ENCODE measurements at regions not wholly inside any gene's neighbourhood (a gene's known extent, or its start where the extent isn't known, plus 50 kb on each side); places are given as distances from the start of the nearest gene placed in this dataset.
"Not testable (repeated sequence)": the region's sequence is repeated elsewhere in the genome, so short reads cannot be mapped to it uniquely, and the experiment has no call there.

GRCh38 chr3:161637559-161637958, 141.0 kb downstream of the OTOL1 start:
- no peaks in the 10 kb centered on the region for H3K4me1 ChIP-seq (ENCODE audit: insufficient read depth, low read length)
- H3K4me3 Mint-ChIP-seq = no peak overlapping the region
- H3K36me3 ChIP-seq (ENCODE audit: insufficient read depth, low read length) = no peaks in the 10 kb centered on the region
- no peak overlapping the region for H3K27ac ChIP-seq (ENCODE audit: low read depth in 1 of 2, low read length in 2 of 2)
- H3K4me3 ChIP-seq (ENCODE audit: low read length) = no peak overlapping the region
- DNase-seq (no peak), ATAC-seq (ENCODE audit: poor library complexity) (no peak)
- ChIA-PET POLR2A (no interaction called here), CTCF (no interaction called here)
- H3K9me3 ChIP-seq (ENCODE audit: control insufficient read depth in 1 of 2, insufficient read depth in 1 of 2, low read length in 2 of 2) = no peaks in the 10 kb centered on the region
- TF ChIP-seq, protein P1, sequence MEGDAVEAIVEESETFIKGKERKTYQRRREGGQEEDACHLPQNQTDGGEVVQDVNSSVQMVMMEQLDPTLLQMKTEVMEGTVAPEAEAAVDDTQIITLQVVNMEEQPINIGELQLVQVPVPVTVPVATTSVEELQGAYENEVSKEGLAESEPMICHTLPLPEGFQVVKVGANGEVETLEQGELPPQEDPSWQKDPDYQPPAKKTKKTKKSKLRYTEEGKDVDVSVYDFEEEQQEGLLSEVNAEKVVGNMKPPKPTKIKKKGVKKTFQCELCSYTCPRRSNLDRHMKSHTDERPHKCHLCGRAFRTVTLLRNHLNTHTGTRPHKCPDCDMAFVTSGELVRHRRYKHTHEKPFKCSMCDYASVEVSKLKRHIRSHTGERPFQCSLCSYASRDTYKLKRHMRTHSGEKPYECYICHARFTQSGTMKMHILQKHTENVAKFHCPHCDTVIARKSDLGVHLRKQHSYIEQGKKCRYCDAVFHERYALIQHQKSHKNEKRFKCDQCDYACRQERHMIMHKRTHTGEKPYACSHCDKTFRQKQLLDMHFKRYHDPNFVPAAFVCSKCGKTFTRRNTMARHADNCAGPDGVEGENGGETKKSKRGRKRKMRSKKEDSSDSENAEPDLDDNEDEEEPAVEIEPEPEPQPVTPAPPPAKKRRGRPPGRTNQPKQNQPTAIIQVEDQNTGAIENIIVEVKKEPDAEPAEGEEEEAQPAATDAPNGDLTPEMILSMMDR (IDR thresholded peaks at IDR 0.05) = no peak
- no peaks in the 10 kb centered on the region for H3K27me3 ChIP-seq (ENCODE audit: control insufficient read depth in 1 of 2, insufficient read depth in 2 of 2, low read length in 2 of 2)
- H3K36me3 Mint-ChIP-seq (ENCODE audit: low read depth) = no peaks in the 10 kb centered on the region
- H3K27me3 Mint-ChIP-seq = no peaks in the 10 kb centered on the region
- H3K9me3 Mint-ChIP-seq = peaks cover 3% of the 10 kb centered on the region
- intact Hi-C loops (cut with DNase I, micrococcal nuclease) = no loop called here
- H3K27ac Mint-ChIP-seq = no peak overlapping the region
- no peaks in the 10 kb centered on the region for H3K4me1 Mint-ChIP-seq (ENCODE audit: low read depth)

- H3K4me1 ChIP-seq (ENCODE audit: insufficient read depth, low read length); H3K27me3 Mint-ChIP-seq; H3K4me3 ChIP-seq (ENCODE audit: low read length); H3K9me3 Mint-ChIP-seq; H3K27me3 ChIP-seq (ENCODE audit: control insufficient read depth in 1 of 2, insufficient read depth in 2 of 2, low read length in 2 of 2); H3K4me3 Mint-ChIP-seq; intact Hi-C loops (cut with DNase I, micrococcal nuclease); H3K36me3 Mint-ChIP-seq (ENCODE audit: low read depth); H3K36me3 ChIP-seq (ENCODE audit: insufficient read depth, low read length); H3K27ac Mint-ChIP-seq; POLR2A ChIA-PET; CTCF ChIA-PET; H3K9me3 ChIP-seq (ENCODE audit: control insufficient read depth in 1 of 2, insufficient read depth in 1 of 2, low read length in 2 of 2); DNase-seq; H3K27ac ChIP-seq (ENCODE audit: low read depth in 1 of 2, low read length in 2 of 2); H3K4me1 Mint-ChIP-seq (ENCODE audit: low read depth); ATAC-seq (ENCODE audit: poor library complexity): not testable (repeated sequence)
Measured at GRCh38 chr3:161639095-161639494, 142.5 kb downstream of the OTOL1 start.

DNA sequence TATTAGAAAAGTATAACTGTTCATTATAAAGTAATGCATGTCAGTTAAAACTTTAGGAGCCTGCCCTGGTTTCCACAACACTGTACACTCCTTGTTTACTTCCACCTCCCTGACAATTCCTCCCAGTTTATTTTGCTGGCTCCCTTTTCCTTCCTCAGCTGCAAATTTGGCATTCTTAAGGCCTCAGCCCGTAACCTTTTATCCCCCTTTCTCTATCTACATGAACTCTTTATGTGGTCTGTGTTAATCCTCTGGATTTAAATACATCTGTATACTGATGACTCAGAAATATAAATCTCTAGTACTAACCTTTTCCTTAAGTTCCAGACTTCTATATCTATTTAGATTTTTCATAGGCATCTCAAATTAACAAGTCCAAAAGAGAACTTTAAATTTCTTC, 143.6 kb downstream of the OTOL1 start:
- Histone ChIP-seq H3K36me3 (ENCODE audit: insufficient read depth, low read length) (no peaks in the 10 kb centered on the region), H3K9me3 (ENCODE audit: control insufficient read depth in 1 of 2, insufficient read depth in 1 of 2, low read length in 2 of 2) (no peaks in the 10 kb centered on the region), H3K27ac (ENCODE audit: low read depth in 1 of 2, low read length in 2 of 2) (no peak overlapping the region), H3K4me3 (ENCODE audit: low read length) (no peak overlapping the region), H3K27me3 (ENCODE audit: control insufficient read depth in 1 of 2, insufficient read depth in 2 of 2, low read length in 2 of 2) (no peaks in the 10 kb centered on the region), H3K4me1 (ENCODE audit: insufficient read depth, low read length) (no peaks in the 10 kb centered on the region)
- ATAC-seq (ENCODE audit: poor library complexity) (no peak), DNase-seq (no peak)
- H3K4me3 Mint-ChIP-seq = no peak overlapping the region
- no peaks in the 10 kb centered on the region for H3K4me1 Mint-ChIP-seq (ENCODE audit: low read depth)
- no peaks in the 10 kb centered on the region for H3K9me3 Mint-ChIP-seq
- H3K27me3 Mint-ChIP-seq = no peaks in the 10 kb centered on the region
- TF ChIP-seq, protein P1 (IDR thresholded peaks at IDR 0.05) = no peak
- CTCF ChIA-PET = no interaction called here
- no peaks in the 10 kb centered on the region for H3K36me3 Mint-ChIP-seq (ENCODE audit: low read depth)
- POLR2A ChIA-PET = no interaction called here
- intact Hi-C loops (cut with DNase I, micrococcal nuclease) = no loop called here
- no peak overlapping the region for H3K27ac Mint-ChIP-seq

GRCh38 chr3:161641287-161641686, 144.7 kb downstream of the OTOL1 start:
- H3K4me1 ChIP-seq (ENCODE audit: insufficient read depth, low read length) = no peaks in the 10 kb centered on the region
- TF ChIP-seq, protein P1 (IDR thresholded peaks at IDR 0.05) = no peak
- Mint-ChIP-seq H3K9me3 (no peaks in the 10 kb centered on the region), H3K27ac (no peak overlapping the region), H3K27me3 (no peaks in the 10 kb centered on the region), H3K4me1 (ENCODE audit: low read depth) (no peaks in the 10 kb centered on the region), H3K4me3 (no peak overlapping the region), H3K36me3 (ENCODE audit: low read depth) (no peaks in the 10 kb centered on the region)
- intact Hi-C loops (cut with DNase I, micrococcal nuclease) = no loop called here
- ChIA-PET CTCF (no interaction called here), POLR2A (no interaction called here)
- H3K9me3 ChIP-seq (ENCODE audit: control insufficient read depth in 1 of 2, insufficient read depth in 1 of 2, low read length in 2 of 2) = no peaks in the 10 kb centered on the region
- DNase-seq = no peak
- no peak for ATAC-seq (ENCODE audit: poor library complexity)
- no peaks in the 10 kb centered on the region for H3K36me3 ChIP-seq (ENCODE audit: insufficient read depth, low read length)
- H3K4me3 ChIP-seq (ENCODE audit: low read length) = no peak overlapping the region
- H3K27ac ChIP-seq (ENCODE audit: low read depth in 1 of 2, low read length in 2 of 2) = no peak overlapping the region
- no peaks in the 10 kb centered on the region for H3K27me3 ChIP-seq (ENCODE audit: control insufficient read depth in 1 of 2, insufficient read depth in 2 of 2, low read length in 2 of 2)

All from CD4-positive, alpha-beta T cell (primary cell).